ENCODE measurements at regions not wholly inside any gene's neighbourhood (a gene's known extent, or its start where the extent isn't known, plus 50 kb on each side); places are given as distances from the start of the nearest gene placed in this dataset.

- no peak for DNase-seq (ENCODE audit: low read depth in 3 of 3)
These were observed 621.5 kb downstream of the QKI start for GRCh38 chr6:164035900-164036485.

- no peak for DNase-seq (ENCODE audit: low read depth in 3 of 3)
These were observed 620.2 kb downstream of the QKI start for GRCh38 chr6:164034602-164035140.

GRCh38 chr6:164025180-164025579, 610.7 kb downstream of the QKI start:
- no peak for DNase-seq (ENCODE audit: low read depth in 3 of 3)

GRCh38 chr6:164023535-164023934, 609.0 kb downstream of the QKI start:
- no peak for DNase-seq (ENCODE audit: low read depth in 3 of 3)

GRCh38 chr6:164022632-164023031, 608.1 kb downstream of the QKI start:
- no peak for DNase-seq (ENCODE audit: low read depth in 3 of 3)

- no peak for DNase-seq (ENCODE audit: low read depth in 3 of 3)
These were observed 607.2 kb downstream of the QKI start for GRCh38 chr6:164021589-164022250.

GRCh38 chr6:164020142-164020541, 605.6 kb downstream of the QKI start:
- no peak for DNase-seq (ENCODE audit: low read depth in 3 of 3)

- no peak for DNase-seq (ENCODE audit: low read depth in 3 of 3)
These were observed 603.6 kb downstream of the QKI start for GRCh38 chr6:164018133-164018532.

- DNase-seq (ENCODE audit: low read depth in 3 of 3) = no peak
These were observed 601.5 kb downstream of the QKI start for GRCh38 chr6:164016056-164016455.

GRCh38 chr6:164015088-164015484, 600.6 kb downstream of the QKI start:
- DNase-seq (ENCODE audit: low read depth in 3 of 3) = no peak

GRCh38 chr6:164014346-164015087, 600.0 kb downstream of the QKI start:
- no peak for DNase-seq (ENCODE audit: low read depth in 3 of 3)

GRCh38 chr6:164013480-164014208, 599.1 kb downstream of the QKI start:
- no peak for DNase-seq (ENCODE audit: low read depth in 3 of 3)

GRCh38 chr6:164011321-164011720, 596.8 kb downstream of the QKI start:
- no peak for DNase-seq (ENCODE audit: low read depth in 3 of 3)

- DNase-seq (ENCODE audit: low read depth in 3 of 3) = no peak
These were observed 596.1 kb downstream of the QKI start for GRCh38 chr6:164010441-164011103.

GRCh38 chr6:164008902-164009301, 594.4 kb downstream of the QKI start:
- DNase-seq (ENCODE audit: low read depth in 3 of 3) = no peak

GRCh38 chr6:164007881-164008280, 593.4 kb downstream of the QKI start:
- DNase-seq (ENCODE audit: low read depth in 3 of 3) = no peak

GRCh38 chr6:164006459-164006858, 591.9 kb downstream of the QKI start:
- DNase-seq (ENCODE audit: low read depth in 3 of 3) = no peak

- no peak for DNase-seq (ENCODE audit: low read depth in 3 of 3)
These were observed 590.6 kb downstream of the QKI start for GRCh38 chr6:164005004-164005711.

- no peak for DNase-seq (ENCODE audit: low read depth in 3 of 3)
These were observed 585.8 kb downstream of the QKI start for GRCh38 chr6:164000276-164000675.

GRCh38 chr6:163999475-164000125, 585.1 kb downstream of the QKI start:
- no peak for DNase-seq (ENCODE audit: low read depth in 3 of 3)

All from stimulated activated CD4-positive, alpha-beta T cell treated with anti-CD3 and anti-CD28 coated beads, TNF-alpha, amount 100 ng/mL, for 24 hours (primary cell).